Stimulated activated naive B cell treated with anti-CD40 and anti-IgM and Interleukin-4, amounts not matched to agents 10 μg/mL and 1 μg/mL and 100 μg/mL, for 72 hours (primary cell): ENCODE measurements at regions not wholly inside any gene's neighbourhood (a gene's known extent, or its start where the extent isn't known, plus 50 kb on each side); places are given as distances from the start of the nearest gene placed in this dataset.

Experiments
- ATAC-seq, 2 donors: fragments of 150-1000 bp; cut with Tn5 transposase; replicated peaks; 2 replicates each; pipeline ENCODE4 v1.10.0; 2021; ENCODE audit warnings: moderate library complexity in 1 of 2
- DNase-seq: peaks from one replicate; pipeline ENCODE4 v3.0.0; 2021
- H3K27ac Mint-ChIP-seq: one replicate; pipeline ENCODE4 v1.8.0; 2022; ENCODE audit warnings: mild to moderate bottlenecking, mixed read lengths
- H3K27me3 Mint-ChIP-seq, 2 donors: one replicate each; pipeline ENCODE4 v1.8.0; 2022; ENCODE audit warnings: mixed read lengths in 2 of 2
- H3K36me3 Mint-ChIP-seq, 2 donors: one replicate each; pipeline ENCODE4 v1.8.0; 2022; ENCODE audit warnings: mixed read lengths in 2 of 2, mild to moderate bottlenecking in 1 of 2
- H3K4me1 Mint-ChIP-seq, 2 donors: one replicate each; pipeline ENCODE4 v1.8.0; 2022; ENCODE audit warnings: mixed read lengths in 2 of 2, mild to moderate bottlenecking in 1 of 2
- H3K4me3 Mint-ChIP-seq, 2 donors: one replicate each; pipeline ENCODE4 v1.8.0; 2022; ENCODE audit warnings: mild to moderate bottlenecking in 2 of 2, mixed read lengths in 2 of 2, moderate library complexity in 1 of 2
- H3K9me3 Mint-ChIP-seq, 2 donors: one replicate each; pipeline ENCODE4 v1.8.0; 2022; ENCODE audit warnings: mixed read lengths in 2 of 2, mild to moderate bottlenecking in 1 of 2

GRCh38 chr2:51194656-51195055 is 162.7 kb upstream of the NRXN1 start:
- Mint-ChIP-seq H3K27me3 (no peaks in the 10 kb centered on the region), H3K4me3 (no peak overlapping the region), H3K36me3 (no peaks in the 10 kb centered on the region), H3K27ac (no peak overlapping the region), H3K4me1 (no peaks in the 10 kb centered on the region), H3K9me3 (peaks cover 5 to 19% of the 10 kb centered on the region in 2 donors)
- DNase-seq: no peak
- ATAC-seq: no peak

GRCh38 chr2:51170273-51170672 is 138.3 kb upstream of the NRXN1 start:
- Mint-ChIP-seq H3K27me3 (no peaks in the 10 kb centered on the region), H3K36me3 (no peaks in the 10 kb centered on the region), H3K4me1 (no peaks in the 10 kb centered on the region), H3K4me3 (no peak overlapping the region), H3K9me3 (no peaks in the 10 kb centered on the region), H3K27ac (no peak overlapping the region)
- DNase-seq (no peak), ATAC-seq (no peak)

DNA sequence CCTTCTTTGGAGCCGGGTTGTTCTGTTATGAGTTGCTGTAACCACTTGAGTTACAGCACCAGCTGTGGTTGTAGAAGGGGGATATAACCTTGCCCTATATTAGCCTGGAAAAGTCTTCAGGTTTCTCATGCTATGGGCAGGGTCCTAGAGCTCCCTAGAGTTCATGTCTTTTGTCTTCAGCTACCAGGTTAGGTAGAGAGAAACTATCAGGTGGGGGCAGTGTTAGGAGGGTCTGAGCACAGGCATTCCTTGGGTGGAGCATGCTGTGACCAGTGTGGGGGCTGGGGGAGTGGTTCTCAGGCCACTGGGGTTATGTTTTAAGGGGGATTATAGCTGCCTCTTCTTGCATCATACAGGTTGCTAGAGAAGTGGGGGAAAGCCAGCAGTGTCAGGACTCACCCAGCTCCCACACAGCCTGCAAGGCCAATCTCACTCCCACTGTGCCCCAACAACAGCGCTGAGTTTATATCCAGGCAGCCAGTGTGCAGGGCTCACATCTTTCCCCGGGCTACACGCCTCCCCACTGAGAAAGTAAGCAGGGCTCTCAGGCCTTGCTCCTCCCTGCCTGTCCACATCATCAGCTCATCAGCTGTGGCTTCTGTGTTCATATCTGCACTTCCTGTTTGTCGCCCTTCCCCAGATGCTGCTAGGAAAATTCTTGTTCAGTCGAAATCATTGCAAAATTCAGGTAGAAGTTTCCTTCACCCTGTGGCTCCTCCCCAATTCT is 133.8 kb upstream of the NRXN1 start:
- Mint-ChIP-seq H3K4me3 (no peak overlapping the region), H3K27ac (no peak overlapping the region), H3K4me1 (no peaks in the 10 kb centered on the region), H3K9me3 (no peaks in the 10 kb centered on the region), H3K36me3 (no peaks in the 10 kb centered on the region), H3K27me3 (no peaks in the 10 kb centered on the region)
- DNase-seq (no peak), ATAC-seq (peak in 1 of 2 donors; percentile 34)

GRCh38 chr2:51158251-51158650 is 126.3 kb upstream of the NRXN1 start:
- H3K36me3 Mint-ChIP-seq: no peaks in the 10 kb centered on the region
- no peak for ATAC-seq
- no peak for DNase-seq

GRCh38 chr2:51153236-51153635 is 121.3 kb upstream of the NRXN1 start:
- no peaks in the 10 kb centered on the region for H3K36me3 Mint-ChIP-seq
- H3K4me1 Mint-ChIP-seq: no peaks in the 10 kb centered on the region
- H3K27ac Mint-ChIP-seq: no peak overlapping the region
- H3K9me3 Mint-ChIP-seq: peaks cover 6 to 9% of the 10 kb centered on the region in 2 donors
- ATAC-seq: no peak
- no peaks in the 10 kb centered on the region for H3K27me3 Mint-ChIP-seq
- no peak for DNase-seq
- H3K4me3 Mint-ChIP-seq: no peak overlapping the region

More at GRCh38 chr2:51158251-51158650, 126.3 kb upstream of the NRXN1 start:
- Mint-ChIP-seq H3K9me3 (peaks cover 1 to 8% of the 10 kb centered on the region in 2 donors), H3K27me3 (no peaks in the 10 kb centered on the region), H3K27ac (no peak overlapping the region), H3K4me1 (no peaks in the 10 kb centered on the region), H3K4me3 (no peak overlapping the region)

DNA sequence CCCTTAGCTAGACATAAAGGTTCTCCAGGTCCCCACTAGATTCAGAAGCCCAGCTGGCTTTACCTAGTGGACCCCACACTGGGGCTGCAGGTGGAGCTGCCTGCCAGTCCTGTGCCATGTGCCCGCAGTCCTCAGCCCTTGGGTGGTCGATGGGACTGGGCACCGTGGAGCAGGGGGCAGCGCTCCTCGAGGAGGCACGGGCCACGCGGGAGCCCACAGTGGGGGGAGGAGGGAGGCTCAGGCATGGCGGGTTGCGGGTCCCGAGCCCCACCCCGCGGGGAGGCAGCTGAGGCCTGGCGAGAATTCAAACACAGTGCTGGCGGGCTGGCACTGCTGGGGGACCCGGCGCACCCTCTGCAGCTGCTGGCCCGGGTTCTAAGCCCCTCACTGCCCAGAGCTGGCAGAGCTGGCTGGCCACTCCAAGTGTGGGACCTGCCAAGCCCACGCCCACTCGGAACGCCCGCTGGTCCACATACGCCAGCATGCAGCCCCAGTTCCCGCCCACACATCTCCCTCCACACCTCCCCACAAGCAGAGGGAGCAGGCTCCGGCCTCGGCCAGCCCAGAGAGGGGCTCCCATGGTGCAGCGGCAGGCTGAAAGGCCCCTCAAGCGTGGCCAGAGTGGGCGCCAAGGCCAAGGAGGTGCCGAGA is 119.7 kb upstream of the NRXN1 start:
- Mint-ChIP-seq H3K36me3 (no peaks in the 10 kb centered on the region), H3K27ac (no peak overlapping the region), H3K4me3 (no peak overlapping the region), H3K27me3 (no peaks in the 10 kb centered on the region), H3K9me3 (peaks cover 6 to 9% of the 10 kb centered on the region in 2 donors), H3K4me1 (no peaks in the 10 kb centered on the region)
- DNase-seq: no peak
- ATAC-seq: no peak

DNA sequence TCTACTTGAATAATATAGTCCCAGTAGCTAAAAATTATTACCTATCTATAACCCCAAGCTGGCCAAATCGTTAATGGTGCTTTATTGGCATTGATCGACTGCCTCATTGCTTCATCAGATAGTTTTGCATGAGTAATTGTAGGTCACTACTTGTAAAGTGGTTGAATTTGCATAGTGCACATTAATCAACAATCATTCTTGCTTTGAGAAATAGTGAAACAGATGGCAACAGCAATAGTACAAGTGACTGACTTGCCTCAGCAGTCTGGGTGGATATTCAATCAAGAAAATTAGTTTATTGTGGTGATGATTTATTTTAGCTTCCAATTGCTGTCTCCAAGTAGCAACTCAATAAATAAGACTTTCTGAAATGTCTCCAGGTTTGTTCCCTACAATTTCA is 117.8 kb upstream of the NRXN1 start:
- Mint-ChIP-seq H3K9me3 (peaks cover 6 to 9% of the 10 kb centered on the region in 2 donors), H3K27ac (no peak overlapping the region), H3K36me3 (no peaks in the 10 kb centered on the region), H3K4me3 (no peak overlapping the region), H3K27me3 (no peaks in the 10 kb centered on the region), H3K4me1 (no peaks in the 10 kb centered on the region)
- ATAC-seq: no peak
- DNase-seq: no peak

GRCh38 chr2:51145761-51146160 is 113.8 kb upstream of the NRXN1 start:
- no peaks in the 10 kb centered on the region for H3K36me3 Mint-ChIP-seq

GRCh38 chr2:51120754-51121280 is 88.9 kb upstream of the NRXN1 start:
- ATAC-seq (peak in 1 of 2 donors; percentile 52), DNase-seq (no peak)
- Mint-ChIP-seq H3K4me3 (no peak overlapping the region), H3K4me1 (no peaks in the 10 kb centered on the region), H3K9me3 (peaks cover 0 to 8% of the 10 kb centered on the region in 2 donors), H3K36me3 (no peaks in the 10 kb centered on the region), H3K27ac (no peak overlapping the region), H3K27me3 (no peaks in the 10 kb centered on the region)

More at GRCh38 chr2:51145761-51146160, 113.8 kb upstream of the NRXN1 start:
- DNase-seq (no peak), ATAC-seq (no peak)
- Mint-ChIP-seq H3K4me1 (no peaks in the 10 kb centered on the region), H3K27me3 (no peaks in the 10 kb centered on the region), H3K4me3 (no peak overlapping the region), H3K27ac (no peak overlapping the region), H3K9me3 (peaks cover 5 to 6% of the 10 kb centered on the region in 2 donors)

GRCh38 chr2:51111532-51111931 is 79.6 kb upstream of the NRXN1 start:
- H3K27me3 Mint-ChIP-seq: no peaks in the 10 kb centered on the region
- peaks cover 0 to 2% of the 10 kb centered on the region in 2 donors for H3K9me3 Mint-ChIP-seq
- H3K36me3 Mint-ChIP-seq: no peaks in the 10 kb centered on the region
- H3K4me1 Mint-ChIP-seq: no peaks in the 10 kb centered on the region
- no peak overlapping the region for H3K27ac Mint-ChIP-seq
- H3K4me3 Mint-ChIP-seq: no peak overlapping the region
- ATAC-seq: no peak
- no peak for DNase-seq

DNA sequence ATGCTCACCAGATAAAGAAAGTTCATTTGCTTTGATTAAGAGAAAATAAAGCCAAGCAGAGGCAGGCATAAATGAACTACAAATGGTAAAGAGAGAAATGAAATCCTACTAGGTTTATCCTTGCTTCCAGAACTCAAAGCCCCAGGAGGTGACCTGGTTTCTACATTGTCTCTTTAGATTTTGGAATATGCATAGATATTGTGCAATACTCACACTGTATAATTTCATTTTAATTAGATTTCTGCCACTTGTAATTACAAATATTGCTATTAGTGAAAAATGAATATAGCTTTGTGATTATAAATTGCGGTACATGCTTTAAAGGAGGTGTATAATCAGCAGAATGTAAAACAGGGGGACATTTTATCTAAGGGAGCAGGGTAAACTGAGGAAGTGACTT is 76.9 kb upstream of the NRXN1 start:
- ATAC-seq: no peak
- H3K4me1 Mint-ChIP-seq: no peaks in the 10 kb centered on the region
- H3K27me3 Mint-ChIP-seq: no peaks in the 10 kb centered on the region
- H3K27ac Mint-ChIP-seq: no peak overlapping the region
- H3K36me3 Mint-ChIP-seq: no peaks in the 10 kb centered on the region
- no peak for DNase-seq
- H3K9me3 Mint-ChIP-seq: peaks cover 0 to 2% of the 10 kb centered on the region in 2 donors
- H3K4me3 Mint-ChIP-seq: no peak overlapping the region

DNA sequence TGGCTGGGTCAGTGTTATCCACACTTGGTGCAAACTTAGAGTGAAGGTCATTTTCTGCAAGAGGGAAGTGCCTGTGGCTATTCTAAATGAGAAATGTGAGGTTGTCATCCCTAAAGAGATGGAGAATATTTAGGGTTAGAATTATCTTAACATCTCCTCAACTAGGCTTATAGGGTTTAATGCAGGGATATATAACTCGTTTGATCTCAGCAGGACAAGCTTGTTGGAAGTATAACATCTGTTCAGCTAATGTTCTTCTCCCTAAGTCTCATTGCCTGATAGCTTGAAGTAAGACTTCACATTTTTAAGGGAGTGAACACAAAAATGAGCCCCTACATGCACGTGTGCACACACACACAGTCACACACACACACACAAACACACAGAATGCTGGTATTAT is 75.9 kb upstream of the NRXN1 start:
- DNase-seq: no peak
- no peaks in the 10 kb centered on the region for H3K36me3 Mint-ChIP-seq
- no peaks in the 10 kb centered on the region for H3K27me3 Mint-ChIP-seq
- H3K9me3 Mint-ChIP-seq: peaks cover 0 to 5% of the 10 kb centered on the region in 2 donors
- no peaks in the 10 kb centered on the region for H3K4me1 Mint-ChIP-seq
- ATAC-seq: no peak
- H3K4me3 Mint-ChIP-seq: no peak overlapping the region
- H3K27ac Mint-ChIP-seq: no peak overlapping the region

DNA sequence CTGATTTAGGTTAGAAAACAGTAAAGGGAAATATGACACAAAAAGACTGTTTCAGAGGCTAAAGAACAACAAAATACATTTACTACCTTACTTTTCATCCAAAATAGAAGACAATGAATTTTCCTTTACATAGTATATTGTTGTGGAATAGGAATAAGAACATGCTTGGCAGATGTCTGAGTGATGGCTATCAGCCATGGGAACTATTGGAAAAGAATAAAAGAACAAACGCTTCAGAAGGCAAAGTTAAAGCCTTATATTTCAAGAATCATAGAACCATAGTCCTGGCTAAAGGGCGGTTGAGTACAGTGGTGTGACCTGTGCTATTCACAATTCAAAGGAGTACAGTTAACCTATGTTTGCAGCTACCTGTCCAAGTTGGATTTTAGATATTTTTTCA is 73.9 kb upstream of the NRXN1 start:
- H3K9me3 Mint-ChIP-seq: peaks cover 0 to 5% of the 10 kb centered on the region in 2 donors
- no peak for DNase-seq
- no peak overlapping the region for H3K4me3 Mint-ChIP-seq
- ATAC-seq: no peak
- H3K4me1 Mint-ChIP-seq: no peaks in the 10 kb centered on the region
- H3K27me3 Mint-ChIP-seq: no peaks in the 10 kb centered on the region
- H3K36me3 Mint-ChIP-seq: no peaks in the 10 kb centered on the region
- no peak overlapping the region for H3K27ac Mint-ChIP-seq

DNA sequence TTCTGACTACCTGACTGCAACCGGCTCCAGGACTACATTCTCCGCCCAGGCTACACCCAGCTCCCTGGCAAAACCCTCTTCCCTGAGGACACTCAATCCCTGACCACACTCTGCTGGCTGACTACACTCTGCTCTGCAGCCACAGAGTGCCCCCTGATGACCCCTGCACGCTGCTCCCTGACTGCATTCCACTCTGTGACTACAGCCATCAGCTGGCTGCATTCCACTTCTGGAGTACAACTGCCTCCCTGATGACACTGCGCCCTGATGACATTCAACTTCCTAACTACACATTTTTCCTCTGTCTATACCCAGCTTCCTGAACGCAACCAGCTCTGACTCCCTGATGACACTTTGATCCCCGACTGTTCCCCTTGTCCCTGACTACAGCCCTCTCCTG is 71.3 kb upstream of the NRXN1 start:
- no peak overlapping the region for H3K27ac Mint-ChIP-seq

DNA sequence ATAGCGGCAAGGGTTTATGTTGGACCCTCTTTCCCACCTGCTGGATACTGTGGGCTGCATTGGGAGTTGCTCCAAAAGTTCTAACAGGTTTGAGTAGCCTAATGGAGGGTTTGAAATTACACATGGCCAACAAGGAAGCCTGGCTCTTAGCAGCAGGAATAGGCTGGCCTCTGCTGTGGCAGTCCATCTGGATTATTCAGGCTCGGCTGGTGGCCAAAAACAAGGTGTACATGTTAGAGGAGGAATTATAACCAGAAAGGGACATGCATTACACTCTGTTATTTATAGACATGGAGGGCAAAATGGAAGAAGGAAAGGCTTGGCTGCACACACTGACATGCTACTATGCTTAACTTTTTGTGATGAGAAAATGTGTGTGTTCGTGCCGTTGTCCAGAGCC is 61.1 kb upstream of the NRXN1 start:
- Mint-ChIP-seq H3K27me3 (no peaks in the 10 kb centered on the region), H3K27ac (no peak overlapping the region), H3K36me3 (no peaks in the 10 kb centered on the region), H3K4me3 (no peak overlapping the region), H3K4me1 (no peaks in the 10 kb centered on the region), H3K9me3 (peaks cover 2 to 5% of the 10 kb centered on the region in 2 donors)
- no peak for DNase-seq
- ATAC-seq: no peak

More for the DNA sequence above, 71.3 kb upstream of the NRXN1 start:
- H3K4me3 Mint-ChIP-seq: no peak overlapping the region
- no peaks in the 10 kb centered on the region for H3K36me3 Mint-ChIP-seq
- no peak for DNase-seq
- no peaks in the 10 kb centered on the region for H3K4me1 Mint-ChIP-seq
- peaks cover 0 to 3% of the 10 kb centered on the region in 2 donors for H3K9me3 Mint-ChIP-seq
- H3K27me3 Mint-ChIP-seq: no peaks in the 10 kb centered on the region
- ATAC-seq: no peak
